Mucosa of descending colon (tissue), 3 donors: ENCODE measurements at regions not wholly inside any gene's neighbourhood (a gene's known extent, or its start where the extent isn't known, plus 50 kb on each side); places are given as distances from the start of the nearest gene placed in this dataset.

ENCODE experiments used
- ATAC-seq: fragments of 200-7000 bp; cut with Tn5 transposase; one replicate; pipeline ENCODE4 v1.9.1; 2020; ENCODE audit warnings: mild to moderate bottlenecking, moderate library complexity
- DNase-seq, 3 donors: peaks; one replicate each; pipeline ENCODE4 v3.0.0-alpha.2; 2020
- H3K36me3 ChIP-seq: fragments of 200-600 bp; one replicate; pipeline ENCODE4 v1.8.0; 2021; ENCODE audit warnings: low read depth, mild to moderate bottlenecking
- H3K4me1 ChIP-seq: fragments of 200-600 bp; one replicate; pipeline ENCODE4 v1.8.0; 2021; ENCODE audit warnings: low read depth, mild to moderate bottlenecking
- H3K4me3 ChIP-seq: fragments of 200-600 bp; one replicate; pipeline ENCODE4 v1.8.0; 2021; ENCODE audit warnings: mild to moderate bottlenecking
- H3K9me3 ChIP-seq: fragments of 200-600 bp; one replicate; pipeline ENCODE4 v1.8.0; 2021; ENCODE audit warnings: mild to moderate bottlenecking
- CTCF ChIP-seq: fragments of 200-600 bp; IDR thresholded peaks from one replicate; pipeline ENCODE4 v1.8.0; 2022; ENCODE audit warnings: antibody characterized with exemption, mild to moderate bottlenecking
- intact Hi-C, 2 donors: fragments of 100-400 bp; cut with DNase I in 1 of 2; cut with micrococcal nuclease in 1 of 2; formaldehyde crosslinking; loops; one replicate each; pipeline versions ENCODE4 v1.11.0 to v1.11.1; 2022; cut with DNase I, micrococcal nuclease
- donor health status: DM: no; HTN: no; CAD: no; lungs with moderate emphysema.
- donor health status: DM: no; HTN: no; CAD: no.
- donor health status: DM: no; HTN: yes; CAD: no.

GRCh38 chr11:28833169-28833568 lies 725.0 kb downstream of the METTL15 start:
- no peak for TF ChIP-seq CTCF
- ATAC-seq, result no peak
- H3K4me1 ChIP-seq, result no peaks in the 10 kb centered on the region
- no peak overlapping the region for H3K4me3 ChIP-seq
- no peaks in the 10 kb centered on the region for H3K36me3 ChIP-seq
- intact Hi-C loops, result no loop called here
- no peaks in the 10 kb centered on the region for H3K9me3 ChIP-seq
- no peak for DNase-seq

DNA sequence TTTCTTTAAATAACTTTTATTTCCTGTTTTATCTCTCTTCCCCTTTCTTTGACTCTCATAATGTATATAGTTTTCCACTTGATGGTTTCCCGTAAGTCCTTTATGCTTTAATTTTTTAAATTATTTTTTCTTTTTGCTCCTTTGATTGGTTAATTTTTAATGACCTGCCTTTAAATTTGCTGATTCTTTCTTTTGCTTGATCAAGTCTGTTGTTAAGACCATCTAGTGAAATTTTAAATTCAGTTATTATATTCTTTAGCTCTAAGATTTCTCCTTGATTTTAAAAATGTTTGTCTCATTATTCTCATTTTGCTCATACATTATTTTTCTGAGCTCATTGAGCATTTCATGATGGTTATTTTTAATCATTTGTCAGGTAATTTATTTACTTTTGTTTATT lies 718.6 kb downstream of the METTL15 start:
- H3K36me3 ChIP-seq, result no peaks in the 10 kb centered on the region
- H3K4me1 ChIP-seq, result no peaks in the 10 kb centered on the region
- no peak for ATAC-seq
- no peak overlapping the region for H3K4me3 ChIP-seq
- H3K9me3 ChIP-seq, result peaks cover 6% of the 10 kb centered on the region
- no peak for TF ChIP-seq CTCF
- intact Hi-C loops, result no loop called here
- DNase-seq, result no peak

GRCh38 chr11:28822576-28822975 lies 714.4 kb downstream of the METTL15 start:
- no peaks in the 10 kb centered on the region for H3K36me3 ChIP-seq

GRCh38 chr11:28820296-28820989 lies 712.3 kb downstream of the METTL15 start:
- intact Hi-C loops, result no loop called here
- TF ChIP-seq CTCF, result no peak
- no peak for DNase-seq

More at GRCh38 chr11:28822576-28822975, 714.4 kb downstream of the METTL15 start:
- ATAC-seq, result no peak
- Histone ChIP-seq H3K4me3 (no peak overlapping the region), H3K4me1 (no peaks in the 10 kb centered on the region), H3K9me3 (peaks cover 6% of the 10 kb centered on the region)
- intact Hi-C loops, result no loop called here
- no peak for DNase-seq
- TF ChIP-seq CTCF, result no peak

DNA sequence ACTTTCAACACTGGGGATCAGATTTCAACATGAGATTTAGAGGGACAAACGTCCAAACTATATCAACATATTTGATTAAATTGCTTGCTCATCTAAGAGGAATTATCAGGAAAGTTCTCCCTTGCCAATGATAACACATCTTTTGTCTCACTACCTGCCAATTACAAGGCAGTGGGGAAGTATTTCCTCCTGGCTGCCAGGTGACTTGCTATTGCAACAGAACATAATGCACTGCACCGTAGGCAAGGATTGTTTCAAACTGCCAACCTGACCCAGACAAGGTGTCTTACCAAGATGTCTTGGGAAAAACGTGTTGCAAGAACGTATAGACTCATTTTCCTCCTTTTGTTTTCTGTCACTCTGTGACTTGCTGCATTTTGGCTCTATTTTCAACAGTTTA lies 711.6 kb downstream of the METTL15 start:
- H3K4me3 ChIP-seq, result no peak overlapping the region
- DNase-seq, result no peak
- no peak for ATAC-seq
- H3K36me3 ChIP-seq, result no peaks in the 10 kb centered on the region
- intact Hi-C loops, result no loop called here
- no peaks in the 10 kb centered on the region for H3K4me1 ChIP-seq
- no peak for TF ChIP-seq CTCF
- no peaks in the 10 kb centered on the region for H3K9me3 ChIP-seq

More at GRCh38 chr11:28820296-28820989, 712.3 kb downstream of the METTL15 start:
- no peaks in the 10 kb centered on the region for H3K9me3 ChIP-seq
- no peaks in the 10 kb centered on the region for H3K4me1 ChIP-seq
- H3K36me3 ChIP-seq, result no peaks in the 10 kb centered on the region
- H3K4me3 ChIP-seq, result no peak overlapping the region
- no peak for ATAC-seq

- DNase-seq (no peak), ATAC-seq (no peak)
- no peak for TF ChIP-seq CTCF
- no peak overlapping the region for H3K4me3 ChIP-seq
- no peaks in the 10 kb centered on the region for H3K4me1 ChIP-seq
- H3K9me3 ChIP-seq, result no peaks in the 10 kb centered on the region
- intact Hi-C loops, result no loop called here
- H3K36me3 ChIP-seq, result no peaks in the 10 kb centered on the region
These were observed 706.9 kb downstream of the METTL15 start for GRCh38 chr11:28815110-28815509.
